ENCODE measurements at regions not wholly inside any gene's neighbourhood (a gene's known extent, or its start where the extent isn't known, plus 50 kb on each side); places are given as distances from the start of the nearest gene placed in this dataset.

- CTCF ChIA-PET = no interaction called here
- Histone ChIP-seq H3K9me3 (ENCODE audit: control insufficient read depth in 1 of 2, insufficient read depth in 1 of 2, low read depth in 1 of 2, low read length in 2 of 2) (no peaks in the 10 kb centered on the region), H3K4me3 (replicated peaks in 1 of 2; ENCODE audit: low read depth in 1 of 2, low read length in 2 of 2) (no peak overlapping the region), H4K20me1 (ENCODE audit: insufficient read depth) (no peaks in the 10 kb centered on the region), H3K9ac (ENCODE audit: low read length) (no peak overlapping the region), H3K36me3 (ENCODE audit: control insufficient read depth in 1 of 2, insufficient read depth in 2 of 2, low read length in 2 of 2) (no peaks in the 10 kb centered on the region), H3K9me2 (ENCODE audit: insufficient read depth) (no peaks in the 10 kb centered on the region), H3K79me2 (ENCODE audit: insufficient read depth, low read length) (no peaks in the 10 kb centered on the region), H3K4me1 (ENCODE audit: control insufficient read depth in 1 of 2, insufficient read depth in 2 of 2, low read length in 2 of 2) (no peaks in the 10 kb centered on the region), H2AFZ (ENCODE audit: low read depth, low read length, poor library complexity, severe bottlenecking) (no peak overlapping the region), H3K4me2 (ENCODE audit: low read length) (no peak overlapping the region), H3K27ac (ENCODE audit: low read depth, low read length) (no peak overlapping the region), H3K27me3 (ENCODE audit: insufficient read depth, low read length) (peaks cover 22% of the 10 kb centered on the region)
- intact Hi-C loops (cut with micrococcal nuclease) = no loop called here
- no TSS peak for BruUV-seq (replicated peaks)
- POLR2A ChIA-PET = no interaction called here
- ATAC-seq = no peak
- TF ChIP-seq POLR2AphosphoS5 (IDR thresholded peaks at IDR 0.05; ENCODE audit: low read depth, low read length) (no peak), REST (IDR thresholded peaks at IDR 0.05; ENCODE audit: low read depth) (no peak), SIN3A (IDR thresholded peaks at IDR 0.05; ENCODE audit: low read depth) (no peak), MAX (IDR thresholded peaks at IDR 0.05) (no peak), RAD21 (IDR thresholded peaks at IDR 0.05; ENCODE audit: low read depth) (no peak), ELF1 (IDR thresholded peaks at IDR 0.05; ENCODE audit: borderline replicate concordance, low read depth) (no peak), ATF3 (IDR thresholded peaks at IDR 0.05) (no peak), CEBPB (IDR thresholded peaks at IDR 0.05; ENCODE audit: low read depth) (no peak), JUND (IDR thresholded peaks at IDR 0.05) (no peak), SRF (IDR thresholded peaks at IDR 0.05; ENCODE audit: low read depth) (no peak), EZH2phosphoT487 (IDR thresholded peaks at IDR 0.05; ENCODE audit: borderline replicate concordance) (no peak), ZNF274 (IDR thresholded peaks at IDR 0.05; ENCODE audit: low read depth, low read length) (no peak), POLR2A (IDR thresholded peaks at IDR 0.05; ENCODE audit: borderline replicate concordance, extremely low read depth, insufficient read depth, insufficient read length) (no peak)
- RAD21 ChIA-PET (ENCODE audit: low non-redundant PET in 1 of 2, low total read pairs in 2 of 2, uncharacterized antibody in 2 of 2, unreplicated experiment in 2 of 2) = no interaction called here
- DNase-seq (ENCODE audit: low read depth, low spot score) = no peak
These were observed 317.9 kb upstream of the NFE2L3 start for GRCh38 chr7:25834050-25834449.

Data from HCT116 (cell line).